AG04449 (cell line): ENCODE measurements at regions not wholly inside any gene's neighbourhood (a gene's known extent, or its start where the extent isn't known, plus 50 kb on each side); places are given as distances from the start of the nearest gene placed in this dataset.

Experiments
- CTCF ChIA-PET: fragments of 350-600 bp; formaldehyde crosslinking; extraction: SDS; loops from one replicate; lab custom pipeline; 2021; ENCODE audit warnings: antibody characterized with exemption; lab: Yijun Ruan, JAX
- POLR2A ChIA-PET: fragments of 400-600, 350-600 bp; formaldehyde crosslinking; extraction: SDS; loops from one replicate; lab custom pipeline; 2020; ENCODE audit warnings: antibody characterized with exemption, inconsistent platforms; lab: Yijun Ruan, JAX
- DNase-seq: peaks from one replicate; pipeline ENCODE4 v3.0.0-alpha.2; 2010; ENCODE audit warnings: low read depth, low spot score
- H3K4me3 ChIP-seq: 2 replicates; pipeline ENCODE4 v1.5.1; 2011; ENCODE audit warnings: low read depth, mild to moderate bottlenecking, control low read depth, low read length
- CTCF ChIP-seq: IDR thresholded peaks from one replicate; pipeline ENCODE4 v1.5.1; 2011; ENCODE audit warnings: mild to moderate bottlenecking, moderate library complexity, low read length, control low read depth, inconsistent platforms; ENCODE audit not compliant: insufficient read depth; ENCODE audit errors: missing control alignments

GRCh38 chr15:39358441-39359041 is 222.3 kb upstream of the THBS1 start:
- H3K4me3 ChIP-seq = no peak overlapping the region
- no peak for TF ChIP-seq CTCF
- no peak for DNase-seq
- ChIA-PET POLR2A (interaction anchor here (1.6 kb wide), 1 partner anchor 222 kb away, joined by 12 read pairs; the partner anchor contains the start of gene THBS1), CTCF (interaction anchor here (0.9 kb wide), 1 partner anchor 651 kb away, joined by 3 read pairs; no protein-coding TSS in a partner anchor)

- ChIA-PET CTCF (interaction anchor here (0.6 to 3.3 kb wide), 2 partner anchors 75 to 220 kb away, joined by 3 to 10 read pairs; partner anchors contain the start of gene THBS1), POLR2A (interaction anchor here (0.6 to 1.4 kb wide), 2 partner anchors 222 to 225 kb away, joined by 3 read pairs; no protein-coding TSS in a partner anchor)
- no peak for DNase-seq
- no peak for TF ChIP-seq CTCF
- no peak overlapping the region for H3K4me3 ChIP-seq
Observed at GRCh38 chr15:39359771-39360170, 221.1 kb upstream of the THBS1 start.

GRCh38 chr15:39360452-39360851 is 220.4 kb upstream of the THBS1 start:
- DNase-seq = no peak
- no peak overlapping the region for H3K4me3 ChIP-seq
- ChIA-PET CTCF (interaction anchor here (0.6 to 3.3 kb wide), 3 partner anchors 59 to 220 kb away, joined by 3 to 10 read pairs (median 3); partner anchors contain the start of gene THBS1), POLR2A (interaction anchor here (0.6 to 1.4 kb wide), 2 partner anchors 165 to 221 kb away, joined by 3 to 4 read pairs; no protein-coding TSS in a partner anchor)
- no peak for TF ChIP-seq CTCF

GRCh38 chr15:39361497-39361896 is 219.4 kb upstream of the THBS1 start:
- ChIA-PET POLR2A (interaction anchor here (5.5 kb wide), 1 partner anchor 219 kb away, joined by 77 read pairs; the partner anchor contains the start of gene THBS1), CTCF (interaction anchor here (0.6 to 3.3 kb wide), 3 partner anchors 32 to 219 kb away, joined by 3 to 10 read pairs (median 3); partner anchors contain the start of gene THBS1)
- TF ChIP-seq CTCF = no peak
- no peak overlapping the region for H3K4me3 ChIP-seq
- no peak for DNase-seq

- CTCF ChIA-PET = interaction anchor here (1.4 to 1.6 kb wide), 2 partner anchors 191 to 217 kb away, joined by 5 to 7 read pairs; partner anchors contain the start of gene THBS1
- POLR2A ChIA-PET = interaction anchor here (0.7 to 5.5 kb wide), 12 partner anchors 29 to 227 kb away, joined by 3 to 77 read pairs (median 4); partner anchors contain the start of gene THBS1
- no peak for TF ChIP-seq CTCF
- DNase-seq = peak; percentile 96
- no peak overlapping the region for H3K4me3 ChIP-seq
Observed at GRCh38 chr15:39362821-39363561, 217.9 kb upstream of the THBS1 start.
